Naive B cell (primary cell): ENCODE measurements at regions not wholly inside any gene's neighbourhood (a gene's known extent, or its start where the extent isn't known, plus 50 kb on each side); places are given as distances from the start of the nearest gene placed in this dataset.
A peak's percentile ranks its signal among the peaks of the same experiment; 100 is the strongest.

Experiments
- ATAC-seq, 2 donors: fragments of 150-1000 bp; cut with Tn5 transposase; 2 replicates each; pipeline ENCODE4 v1.10.0; 2021; ENCODE audit warnings: low read depth in 2 of 2, mild to moderate bottlenecking in 2 of 2, moderate library complexity in 2 of 2
- DNase-seq: peaks from one replicate; pipeline ENCODE4 v3.0.0; 2022
- H3K27ac Mint-ChIP-seq, 6 donors: one replicate each; pipeline ENCODE4 v1.8.0; 2020 to 2022; ENCODE audit warnings: mild to moderate bottlenecking in 6 of 6, mixed read lengths in 6 of 6, moderate library complexity in 5 of 6, inconsistent platforms in 2 of 6
- H3K27me3 Mint-ChIP-seq, 3 donors: one replicate each; pipeline ENCODE4 v1.8.0; 2021 to 2022; ENCODE audit warnings: mixed read lengths in 3 of 3, mild to moderate bottlenecking in 1 of 3
- H3K36me3 Mint-ChIP-seq, 2 donors: one replicate each; pipeline ENCODE4 v1.8.0; 2020 to 2022; ENCODE audit warnings: mixed read lengths in 2 of 2, inconsistent platforms in 1 of 2, mild to moderate bottlenecking in 1 of 2
- H3K4me1 Mint-ChIP-seq, 3 donors: one replicate each; pipeline ENCODE4 v1.8.0; 2020 to 2022; ENCODE audit warnings: mixed read lengths in 3 of 3, inconsistent platforms in 1 of 3, mild to moderate bottlenecking in 1 of 3, moderate library complexity in 1 of 3
- H3K4me3 Mint-ChIP-seq, 8 donors: one replicate each; pipeline ENCODE4 v1.8.0; 2020 to 2022; ENCODE audit warnings: mild to moderate bottlenecking in 8 of 8, mixed read lengths in 8 of 8, moderate library complexity in 8 of 8, inconsistent platforms in 2 of 8
- H3K9me3 Mint-ChIP-seq, 7 donors: one replicate each; pipeline ENCODE4 v1.8.0; 2020 to 2022; ENCODE audit warnings: mixed read lengths in 7 of 7, mild to moderate bottlenecking in 5 of 7, inconsistent platforms in 2 of 7, moderate library complexity in 1 of 7

DNA sequence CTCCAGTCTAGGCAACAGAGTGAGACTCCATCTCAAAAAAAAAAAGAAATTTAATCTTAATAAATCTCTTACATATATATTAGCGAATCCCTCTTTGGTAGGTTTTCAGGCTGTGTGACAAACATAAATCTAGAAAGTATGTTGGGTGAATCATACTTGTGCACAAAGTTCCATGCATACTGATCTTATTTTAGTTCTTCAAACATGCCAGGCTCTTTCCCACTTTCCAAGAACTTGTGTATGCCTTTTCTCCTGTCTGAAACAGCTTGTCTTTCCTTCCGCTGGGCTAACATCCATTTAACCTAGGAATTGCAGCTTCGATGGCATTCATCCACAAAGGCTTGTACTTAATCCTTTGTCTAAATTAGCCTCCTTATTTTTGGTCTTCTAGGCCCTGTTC is 156.6 kb upstream of the CASK start:
- Mint-ChIP-seq H3K27ac (no peak overlapping the region), H3K36me3 (peaks cover 0 to 5% of the 10 kb centered on the region in 2 donors), H3K4me1 (no peaks in the 10 kb centered on the region), H3K9me3 (peaks cover 0 to 7% (median 0%) of the 10 kb centered on the region in 7 donors), H3K27me3 (peaks cover 0 to 38% (median 5%) of the 10 kb centered on the region in 3 donors), H3K4me3 (no peak overlapping the region)
- DNase-seq (no peak), ATAC-seq (no peak)

DNA sequence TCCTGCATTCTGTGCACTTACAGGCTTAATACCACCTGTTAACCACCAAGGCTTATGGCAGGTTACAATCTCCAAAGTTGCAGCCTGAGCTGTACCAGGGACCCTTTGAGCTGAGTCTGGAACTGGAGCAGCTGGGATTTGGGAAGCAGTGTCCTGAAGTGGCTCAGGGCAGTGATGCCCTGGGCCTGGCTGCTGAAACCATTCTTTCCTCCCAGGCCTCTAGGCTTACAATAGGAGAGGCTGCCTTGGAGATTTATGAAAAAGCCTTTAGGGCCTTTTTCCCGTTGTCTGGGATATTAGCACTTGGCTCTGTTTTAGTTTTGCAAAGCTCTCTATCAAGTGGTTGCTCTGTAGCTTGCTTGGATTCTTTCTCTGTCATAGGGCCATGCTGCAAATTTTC is 154.3 kb upstream of the CASK start:
- H3K4me3 Mint-ChIP-seq, result no peak overlapping the region
- H3K4me1 Mint-ChIP-seq, result no peaks in the 10 kb centered on the region
- peaks cover 0 to 5% of the 10 kb centered on the region in 2 donors for H3K36me3 Mint-ChIP-seq
- no peak for DNase-seq
- no peak for ATAC-seq
- no peak overlapping the region for H3K27ac Mint-ChIP-seq
- H3K27me3 Mint-ChIP-seq, result peaks cover 0 to 36% (median 5%) of the 10 kb centered on the region in 3 donors
- peaks cover 0 to 7% (median 0%) of the 10 kb centered on the region in 7 donors for H3K9me3 Mint-ChIP-seq

DNA sequence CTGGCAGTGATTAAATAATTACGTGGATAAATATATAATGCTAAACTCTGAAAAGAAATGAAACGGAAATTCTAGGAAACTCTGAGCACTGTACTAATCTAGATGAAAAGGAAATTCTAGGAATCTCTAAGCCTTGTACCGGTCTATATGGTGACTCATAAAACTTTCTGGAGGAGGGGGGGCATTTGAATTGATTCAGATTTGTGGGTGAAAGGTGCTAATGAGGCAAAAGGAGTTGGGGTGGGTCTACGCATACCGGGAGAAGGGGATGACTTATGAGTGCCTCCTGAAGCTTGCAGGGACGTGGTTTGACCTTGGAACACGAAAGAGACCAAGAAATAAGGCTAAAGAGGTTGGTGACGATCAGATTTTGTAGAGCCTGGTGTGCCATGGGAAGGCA is 151.7 kb upstream of the CASK start:
- DNase-seq (no peak), ATAC-seq (no peak)
- Mint-ChIP-seq H3K27ac (peak overlapping the region in 2 of 6 donors; percentile 28 to 34), H3K36me3 (no peaks in the 10 kb centered on the region), H3K4me3 (no peak overlapping the region), H3K27me3 (peaks cover 0 to 24% (median 5%) of the 10 kb centered on the region in 3 donors), H3K4me1 (no peaks in the 10 kb centered on the region), H3K9me3 (peaks cover 0 to 7% (median 0%) of the 10 kb centered on the region in 7 donors)

DNA sequence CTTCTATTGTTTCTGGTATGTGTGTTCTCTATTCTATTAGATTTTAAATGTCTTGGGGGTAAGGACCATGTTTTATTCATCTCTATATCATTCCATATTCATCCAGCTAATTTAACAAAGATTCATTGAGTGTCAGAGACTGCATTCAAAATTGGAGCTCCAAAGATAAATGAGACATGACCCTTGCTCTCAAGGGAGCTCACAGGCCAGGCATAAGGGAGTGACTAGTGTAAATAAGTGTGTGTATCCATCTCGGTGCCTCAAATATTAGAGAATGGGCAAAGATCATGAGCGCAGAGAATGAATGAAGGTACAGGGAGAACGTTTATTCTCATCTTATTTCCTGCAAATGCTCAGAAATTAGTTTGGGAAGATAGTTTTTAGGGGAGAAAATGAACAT is 150.1 kb upstream of the CASK start:
- Mint-ChIP-seq H3K27me3 (peaks cover 0 to 31% (median 5%) of the 10 kb centered on the region in 3 donors), H3K4me1 (no peaks in the 10 kb centered on the region), H3K9me3 (peaks cover 0 to 4% (median 0%) of the 10 kb centered on the region in 7 donors), H3K36me3 (no peaks in the 10 kb centered on the region), H3K4me3 (no peak overlapping the region), H3K27ac (no peak overlapping the region)
- DNase-seq (no peak), ATAC-seq (no peak)

DNA sequence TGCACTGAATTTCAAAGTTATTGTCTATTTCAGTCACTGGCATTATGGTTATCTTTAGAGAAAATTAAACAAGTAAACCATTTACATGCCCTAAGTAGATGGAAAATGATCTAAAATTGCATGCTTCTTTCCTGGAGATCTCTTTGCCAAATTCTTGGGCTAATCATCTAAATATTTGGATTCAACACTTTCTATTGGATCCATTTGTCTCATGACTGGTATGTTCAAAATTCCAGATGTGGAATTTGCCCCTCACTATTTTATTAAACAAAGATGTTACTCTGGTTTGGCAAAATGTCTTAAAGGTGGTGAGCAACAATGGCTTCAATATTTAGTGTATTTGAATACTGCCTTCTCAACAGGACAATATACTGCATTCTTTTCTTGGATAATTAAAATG is 147.5 kb upstream of the CASK start:
- DNase-seq (no peak), ATAC-seq (no peak)
- no peaks in the 10 kb centered on the region for H3K4me1 Mint-ChIP-seq
- peaks cover 0 to 4% (median 0%) of the 10 kb centered on the region in 7 donors for H3K9me3 Mint-ChIP-seq
- no peaks in the 10 kb centered on the region for H3K36me3 Mint-ChIP-seq
- no peak overlapping the region for H3K27ac Mint-ChIP-seq
- H3K27me3 Mint-ChIP-seq, result peaks cover 0 to 38% (median 5%) of the 10 kb centered on the region in 3 donors
- no peak overlapping the region for H3K4me3 Mint-ChIP-seq

DNA sequence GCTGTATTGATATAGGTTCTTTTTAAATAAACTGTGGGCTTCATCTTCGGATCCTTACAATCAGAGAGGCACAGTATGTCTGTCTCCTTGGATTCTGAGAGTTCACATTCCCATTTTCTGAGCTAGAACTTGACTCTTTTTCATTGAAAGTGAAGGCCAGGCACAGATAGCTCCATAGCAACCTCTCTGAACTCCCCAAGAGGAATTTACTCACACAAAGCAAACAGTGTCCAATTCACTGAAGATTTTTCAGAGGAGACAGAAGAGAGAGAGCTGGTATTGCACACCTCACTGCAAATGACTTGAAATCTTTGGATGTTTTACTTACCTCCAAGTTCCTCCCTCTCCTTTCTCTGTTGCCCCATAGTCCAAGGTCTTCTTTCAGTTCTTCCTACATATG is 130.9 kb upstream of the CASK start:
- H3K4me1 Mint-ChIP-seq, result no peaks in the 10 kb centered on the region
- no peaks in the 10 kb centered on the region for H3K36me3 Mint-ChIP-seq
- H3K9me3 Mint-ChIP-seq, result peaks cover 0 to 3% (median 0%) of the 10 kb centered on the region in 7 donors
- peaks cover 0 to 4% (median 0%) of the 10 kb centered on the region in 3 donors for H3K27me3 Mint-ChIP-seq
- no peak overlapping the region for H3K27ac Mint-ChIP-seq
- H3K4me3 Mint-ChIP-seq, result no peak overlapping the region
- DNase-seq (no peak), ATAC-seq (no peak)

DNA sequence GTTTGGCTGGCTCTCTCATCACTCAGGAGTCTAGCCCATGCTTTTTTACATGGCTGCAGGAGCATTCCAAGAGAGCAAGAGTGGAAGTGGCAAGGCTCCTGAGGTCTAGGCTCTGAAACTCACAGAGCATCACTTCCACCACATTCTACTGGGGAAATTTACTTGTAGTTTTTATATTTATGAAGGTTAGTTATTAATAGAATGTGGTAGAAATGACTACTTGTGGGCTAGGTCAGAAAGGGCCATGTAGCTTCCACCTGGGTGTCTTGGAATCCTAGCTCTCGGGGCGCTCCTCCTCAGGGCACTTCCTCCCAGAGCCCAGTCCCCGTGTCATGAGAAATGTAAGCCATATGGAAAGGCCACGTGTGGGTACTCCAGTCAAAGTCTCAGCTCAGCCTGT is 127.0 kb upstream of the CASK start:
- no peaks in the 10 kb centered on the region for H3K36me3 Mint-ChIP-seq
- H3K4me1 Mint-ChIP-seq, result no peaks in the 10 kb centered on the region
- H3K27me3 Mint-ChIP-seq, result peaks cover 0 to 4% (median 0%) of the 10 kb centered on the region in 3 donors

DNA sequence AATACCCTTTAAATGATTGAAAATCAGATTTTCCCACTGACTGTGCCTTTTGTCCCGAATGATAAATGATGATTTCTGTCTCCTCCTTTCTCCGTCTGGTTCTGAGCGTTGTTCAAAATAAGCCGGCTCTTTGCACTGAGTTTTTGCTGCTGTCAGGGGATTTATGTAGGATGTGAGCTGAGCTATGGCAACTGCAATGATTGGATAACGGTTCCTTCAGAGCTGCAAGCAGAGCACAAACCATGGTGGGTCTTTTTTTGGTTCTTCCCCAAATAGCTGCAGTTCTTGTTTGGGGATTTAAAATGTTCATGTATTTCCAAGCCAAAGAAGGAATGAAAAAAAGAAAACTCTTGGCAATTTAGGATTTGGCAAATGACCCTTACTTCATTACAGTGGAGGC is 124.5 kb upstream of the CASK start:
- no peaks in the 10 kb centered on the region for H3K4me1 Mint-ChIP-seq
- no peaks in the 10 kb centered on the region for H3K36me3 Mint-ChIP-seq
- no peak overlapping the region for H3K27ac Mint-ChIP-seq
- ATAC-seq (no peak), DNase-seq (no peak)
- H3K27me3 Mint-ChIP-seq, result peaks cover 0 to 4% (median 0%) of the 10 kb centered on the region in 3 donors
- no peak overlapping the region for H3K4me3 Mint-ChIP-seq
- peaks cover 0 to 2% (median 0%) of the 10 kb centered on the region in 7 donors for H3K9me3 Mint-ChIP-seq

More for the DNA sequence above, 127.0 kb upstream of the CASK start:
- no peak for ATAC-seq
- DNase-seq, result no peak
- Mint-ChIP-seq H3K27ac (no peak overlapping the region), H3K9me3 (peaks cover 0 to 1% (median 0%) of the 10 kb centered on the region in 7 donors), H3K4me3 (no peak overlapping the region)

DNA sequence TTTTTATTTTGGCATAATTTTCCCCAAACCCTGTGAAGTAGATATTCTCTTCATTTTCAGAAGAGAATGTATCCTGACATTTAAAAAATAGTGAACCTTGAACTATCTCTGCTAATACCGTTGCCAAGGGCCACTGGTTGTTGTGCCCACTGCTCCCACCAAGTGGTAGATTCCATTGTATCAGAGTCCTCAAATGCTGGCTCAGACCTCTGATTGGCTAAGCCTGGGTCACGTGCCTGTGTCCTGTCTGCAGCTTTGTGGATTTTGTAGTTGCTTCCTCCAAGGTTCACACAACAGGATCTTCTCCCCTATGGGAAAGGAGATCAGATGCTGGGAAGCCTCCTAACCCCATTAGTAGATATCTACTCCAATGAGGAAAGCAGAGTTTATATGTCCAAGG is 104.8 kb upstream of the CASK start:
- DNase-seq (no peak), ATAC-seq (no peak)
- Mint-ChIP-seq H3K27me3 (peaks cover 0 to 12% (median 9%) of the 10 kb centered on the region in 3 donors), H3K4me3 (no peak overlapping the region), H3K27ac (no peak overlapping the region), H3K36me3 (peaks cover 5 to 6% of the 10 kb centered on the region in 2 donors), H3K9me3 (peaks cover 0 to 9% (median 5%) of the 10 kb centered on the region in 7 donors), H3K4me1 (no peaks in the 10 kb centered on the region)

DNA sequence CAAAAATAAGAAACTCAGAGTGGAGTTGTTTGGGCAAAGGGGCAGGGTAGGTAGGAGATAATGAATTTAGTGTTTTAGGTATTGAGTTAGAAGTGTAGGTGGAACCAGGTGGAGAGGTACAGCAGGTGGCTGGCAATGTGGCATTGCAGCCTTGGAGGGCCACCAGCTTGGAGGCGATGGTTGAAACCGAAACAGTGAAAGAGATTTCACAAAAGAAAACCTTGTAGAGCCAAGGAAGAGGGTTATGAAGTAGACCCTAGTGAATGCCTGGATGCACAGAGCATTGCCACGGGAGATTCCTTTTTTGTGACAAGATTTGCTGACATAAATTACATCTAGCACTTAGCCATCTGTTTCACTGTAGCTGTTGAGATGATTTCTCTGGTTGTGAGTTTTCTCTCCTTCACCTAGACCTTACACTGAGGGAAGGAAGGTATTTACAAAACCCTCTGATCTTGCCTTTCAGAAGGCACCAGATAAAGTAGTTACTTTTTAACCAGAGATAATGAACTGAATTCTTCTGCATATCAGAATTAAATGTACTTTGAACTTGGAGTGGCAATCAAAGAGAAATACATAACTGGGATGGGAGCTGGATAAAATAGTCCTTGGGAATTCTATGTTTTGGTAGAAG is 104.1 kb upstream of the CASK start:
- Mint-ChIP-seq H3K9me3 (peaks cover 0 to 8% (median 5%) of the 10 kb centered on the region in 7 donors), H3K27ac (peak overlapping the region in 1 of 6 donors; percentile 43), H3K27me3 (peaks cover 0 to 9% (median 6%) of the 10 kb centered on the region in 3 donors), H3K4me1 (no peaks in the 10 kb centered on the region), H3K4me3 (no peak overlapping the region), H3K36me3 (peaks cover 5 to 6% of the 10 kb centered on the region in 2 donors)
- ATAC-seq (no peak), DNase-seq (no peak)

DNA sequence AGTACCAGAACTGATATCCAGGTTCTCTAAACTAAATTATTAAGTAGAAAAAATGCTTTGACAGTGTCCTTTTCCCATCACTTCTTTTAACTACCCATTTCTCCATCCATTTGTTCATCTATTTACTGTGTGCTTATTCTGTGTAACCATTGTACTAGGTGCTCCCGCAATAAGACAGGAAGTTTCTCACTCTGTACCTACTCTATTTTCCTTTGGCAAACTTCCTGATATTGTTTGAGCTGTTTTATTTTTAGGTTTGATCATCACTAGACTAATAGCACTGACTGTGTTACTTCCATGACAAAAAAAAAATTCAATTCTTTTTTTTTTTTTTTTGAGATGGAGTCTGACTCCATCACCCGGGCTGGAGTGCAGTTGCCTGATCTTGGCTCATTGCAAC is 102.5 kb upstream of the CASK start:
- peaks cover 0 to 6% (median 4%) of the 10 kb centered on the region in 7 donors for H3K9me3 Mint-ChIP-seq
- H3K4me1 Mint-ChIP-seq, result no peaks in the 10 kb centered on the region
- ATAC-seq, result no peak
- H3K27ac Mint-ChIP-seq, result no peak overlapping the region
- H3K36me3 Mint-ChIP-seq, result peaks cover 5 to 6% of the 10 kb centered on the region in 2 donors
- peaks cover 0 to 9% (median 0%) of the 10 kb centered on the region in 3 donors for H3K27me3 Mint-ChIP-seq
- H3K4me3 Mint-ChIP-seq, result no peak overlapping the region
- DNase-seq, result no peak

DNA sequence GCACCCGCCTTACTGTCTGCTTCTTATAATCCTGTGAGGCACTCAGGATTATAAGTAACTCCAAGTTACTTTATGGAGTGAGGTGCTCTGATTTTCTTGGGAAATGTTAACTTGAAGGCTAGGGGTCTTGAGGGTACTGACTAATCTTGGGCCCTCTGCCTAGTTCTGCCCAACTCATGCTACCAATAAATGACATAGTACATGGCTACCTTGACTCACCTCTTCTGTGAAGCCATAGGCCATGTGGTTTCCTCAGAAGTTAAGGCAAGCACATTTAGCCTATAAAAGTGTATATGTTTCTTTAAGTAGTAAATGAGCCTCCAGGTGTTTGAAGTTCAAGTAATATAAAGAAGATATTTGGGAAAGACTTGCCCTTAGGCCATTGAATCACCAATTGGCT is 99.8 kb upstream of the CASK start:
- peaks cover 5 to 6% of the 10 kb centered on the region in 2 donors for H3K36me3 Mint-ChIP-seq
- peaks cover 0 to 9% (median 0%) of the 10 kb centered on the region in 3 donors for H3K27me3 Mint-ChIP-seq
- H3K9me3 Mint-ChIP-seq, result peaks cover 0 to 6% (median 0%) of the 10 kb centered on the region in 7 donors
- peak overlapping the region in 1 of 8 donors; percentile 10 for H3K4me3 Mint-ChIP-seq
- H3K27ac Mint-ChIP-seq, result no peak overlapping the region
- no peak for DNase-seq
- H3K4me1 Mint-ChIP-seq, result no peaks in the 10 kb centered on the region
- ATAC-seq, result no peak

DNA sequence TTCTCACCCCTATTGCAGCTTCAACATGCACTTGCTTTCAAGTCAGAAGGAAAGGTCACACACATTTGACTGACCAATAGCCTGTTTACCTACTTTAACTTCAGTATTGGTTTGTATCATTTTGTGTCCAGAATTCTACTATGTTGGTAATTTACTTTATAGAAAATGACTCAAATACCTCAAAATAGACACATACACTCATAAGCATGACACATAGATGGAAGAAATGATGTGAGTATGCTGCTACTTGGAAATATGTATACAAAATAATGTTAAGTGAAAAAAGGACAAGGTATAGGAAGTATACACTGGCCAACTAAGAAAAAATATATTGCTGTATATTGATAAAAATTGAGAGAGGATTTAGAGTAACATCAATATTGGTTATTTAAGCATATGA is 98.8 kb upstream of the CASK start:
- Mint-ChIP-seq H3K27ac (no peak overlapping the region), H3K4me3 (no peak overlapping the region), H3K36me3 (peaks cover 5 to 6% of the 10 kb centered on the region in 2 donors), H3K27me3 (peaks cover 0 to 9% (median 0%) of the 10 kb centered on the region in 3 donors), H3K9me3 (peaks cover 0 to 6% (median 0%) of the 10 kb centered on the region in 7 donors), H3K4me1 (no peaks in the 10 kb centered on the region)
- DNase-seq, result no peak
- no peak for ATAC-seq

DNA sequence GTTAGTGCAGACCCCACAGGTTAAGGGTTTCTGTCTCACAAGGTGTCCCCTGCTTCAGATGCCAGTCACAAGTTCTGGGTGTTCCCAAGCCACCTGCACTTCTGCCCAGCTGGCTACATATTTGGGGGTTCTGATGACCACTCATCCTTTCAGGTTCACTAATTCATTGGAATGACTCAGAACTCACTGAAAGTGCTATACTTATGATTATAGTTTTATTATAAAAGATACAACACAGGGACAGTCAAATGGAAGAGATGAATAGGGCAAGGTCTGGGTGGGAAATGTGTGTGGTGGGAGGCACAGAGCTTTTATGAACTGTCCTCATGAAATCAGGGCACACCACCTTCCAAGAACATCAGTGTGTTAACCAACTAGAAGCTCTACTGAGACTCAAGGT is 97.7 kb upstream of the CASK start:
- no peaks in the 10 kb centered on the region for H3K4me1 Mint-ChIP-seq
- peaks cover 0 to 2% (median 0%) of the 10 kb centered on the region in 7 donors for H3K9me3 Mint-ChIP-seq
- no peak overlapping the region for H3K4me3 Mint-ChIP-seq
- H3K27ac Mint-ChIP-seq, result no peak overlapping the region
- DNase-seq (no peak), ATAC-seq (no peak)
- no peaks in the 10 kb centered on the region for H3K36me3 Mint-ChIP-seq
- no peaks in the 10 kb centered on the region for H3K27me3 Mint-ChIP-seq
